Central memory CD8-positive, alpha-beta T cell (primary cell): ENCODE measurements at regions not wholly inside any gene's neighbourhood (a gene's known extent, or its start where the extent isn't known, plus 50 kb on each side); places are given as distances from the start of the nearest gene placed in this dataset.

Experiments used
- ATAC-seq: fragments of 150-1000 bp; cut with Tn5 transposase; replicated peaks from 2 replicates; pipeline ENCODE4 v1.10.0; 2022; ENCODE audit warnings: mild to moderate bottlenecking, moderate FRiP score, moderate number of reproducible peaks; ENCODE audit not compliant: poor library complexity, severe bottlenecking; ENCODE audit errors: extremely low read depth
- DNase-seq, 2 donors: peaks; one replicate each; pipeline ENCODE4 v3.0.0; 2021; ENCODE audit warnings: low spot score in 2 of 2
- H3K27ac Mint-ChIP-seq: one replicate; pipeline ENCODE4 v1.8.0; 2022; ENCODE audit warnings: low read depth, mild to moderate bottlenecking, moderate library complexity, mixed read lengths
- H3K27me3 Mint-ChIP-seq: one replicate; pipeline ENCODE4 v1.8.0; 2022; ENCODE audit warnings: mixed read lengths
- H3K36me3 Mint-ChIP-seq: one replicate; pipeline ENCODE4 v1.8.0; 2022; ENCODE audit warnings: mild to moderate bottlenecking, moderate library complexity, mixed read lengths; ENCODE audit not compliant: insufficient read depth
- H3K4me1 Mint-ChIP-seq: one replicate; pipeline ENCODE4 v1.8.0; 2022; ENCODE audit warnings: mixed read lengths
- H3K4me3 Mint-ChIP-seq: one replicate; pipeline ENCODE4 v1.8.0; 2022; ENCODE audit warnings: mild to moderate bottlenecking, moderate library complexity, mixed read lengths
- H3K9me3 Mint-ChIP-seq: one replicate; pipeline ENCODE4 v1.8.0; 2022; ENCODE audit warnings: mixed read lengths

DNA sequence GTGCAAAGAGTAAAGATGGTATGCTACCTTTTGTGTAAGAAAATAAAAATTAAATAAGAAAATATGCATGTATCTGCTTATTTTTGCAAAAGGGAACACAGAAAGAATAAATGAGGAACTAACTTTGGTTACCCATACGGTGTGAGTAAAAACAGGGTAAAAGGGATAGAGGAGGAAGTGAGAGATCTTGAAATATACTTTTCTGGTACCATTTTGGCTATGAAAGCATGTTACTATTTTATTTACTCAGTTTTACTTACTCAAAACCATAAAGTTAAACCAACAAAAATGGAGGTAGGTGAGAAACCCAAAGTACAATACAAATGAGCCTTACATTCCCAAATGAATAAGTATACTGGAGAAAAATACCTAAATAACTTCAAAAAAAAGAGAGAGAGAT is 122.0 kb upstream of the EGLN3 start:
- no peaks in the 10 kb centered on the region for H3K4me1 Mint-ChIP-seq
- DNase-seq: no peak
- no peak overlapping the region for H3K4me3 Mint-ChIP-seq
- H3K27me3 Mint-ChIP-seq: no peaks in the 10 kb centered on the region
- peaks cover 15% of the 10 kb centered on the region for H3K9me3 Mint-ChIP-seq
- no peaks in the 10 kb centered on the region for H3K36me3 Mint-ChIP-seq
- H3K27ac Mint-ChIP-seq: no peak overlapping the region
- ATAC-seq: no peak

DNA sequence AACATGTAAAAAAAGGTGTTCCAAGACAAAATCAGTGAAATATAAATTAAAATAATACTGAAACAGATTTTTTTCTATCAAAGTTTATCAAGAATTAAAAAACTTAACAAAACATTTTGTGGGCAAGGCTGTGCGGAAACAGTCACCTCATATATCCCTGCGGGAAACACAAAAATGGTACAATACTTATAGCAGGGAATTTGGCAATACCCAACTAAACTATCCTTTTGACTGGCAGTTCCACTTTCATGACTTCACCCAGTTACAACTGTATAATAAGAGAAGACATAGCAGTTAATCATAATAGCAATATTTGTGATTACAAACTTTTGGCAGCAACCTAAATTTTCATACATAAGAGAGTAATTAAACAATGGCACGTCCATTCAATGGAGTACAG is 121.5 kb upstream of the EGLN3 start:
- no peak for ATAC-seq
- H3K4me1 Mint-ChIP-seq: no peaks in the 10 kb centered on the region
- H3K9me3 Mint-ChIP-seq: peaks cover 15% of the 10 kb centered on the region
- no peaks in the 10 kb centered on the region for H3K27me3 Mint-ChIP-seq
- H3K4me3 Mint-ChIP-seq: no peak overlapping the region
- no peak for DNase-seq
- no peak overlapping the region for H3K27ac Mint-ChIP-seq
- H3K36me3 Mint-ChIP-seq: no peaks in the 10 kb centered on the region

DNA sequence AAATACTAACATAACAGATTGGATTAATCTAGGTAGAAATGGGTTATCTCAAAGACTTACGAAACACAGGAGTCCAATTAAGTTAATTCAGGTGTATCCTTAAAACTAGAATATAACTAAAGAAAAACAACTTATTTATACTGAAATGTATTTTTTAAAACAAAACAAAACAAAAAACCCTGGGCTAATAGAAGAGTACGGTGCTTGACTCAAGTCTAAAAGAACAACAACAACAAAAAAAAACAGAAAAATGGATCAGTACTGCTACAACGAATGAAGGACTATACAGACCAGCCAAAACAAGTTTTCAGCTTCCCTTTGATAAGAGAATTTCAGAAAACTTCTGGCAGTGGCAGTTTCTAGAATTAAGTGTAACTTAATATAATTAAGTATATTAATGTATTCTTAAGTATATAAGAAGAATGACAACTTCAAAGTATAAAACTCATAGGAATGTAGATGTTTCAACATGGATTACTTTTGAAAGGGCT is 120.1 kb upstream of the EGLN3 start:
- Mint-ChIP-seq H3K4me1 (no peaks in the 10 kb centered on the region), H3K27me3 (no peaks in the 10 kb centered on the region), H3K4me3 (no peak overlapping the region), H3K9me3 (peaks cover 15% of the 10 kb centered on the region), H3K27ac (no peak overlapping the region), H3K36me3 (no peaks in the 10 kb centered on the region)
- DNase-seq (no peak), ATAC-seq (no peak)

DNA sequence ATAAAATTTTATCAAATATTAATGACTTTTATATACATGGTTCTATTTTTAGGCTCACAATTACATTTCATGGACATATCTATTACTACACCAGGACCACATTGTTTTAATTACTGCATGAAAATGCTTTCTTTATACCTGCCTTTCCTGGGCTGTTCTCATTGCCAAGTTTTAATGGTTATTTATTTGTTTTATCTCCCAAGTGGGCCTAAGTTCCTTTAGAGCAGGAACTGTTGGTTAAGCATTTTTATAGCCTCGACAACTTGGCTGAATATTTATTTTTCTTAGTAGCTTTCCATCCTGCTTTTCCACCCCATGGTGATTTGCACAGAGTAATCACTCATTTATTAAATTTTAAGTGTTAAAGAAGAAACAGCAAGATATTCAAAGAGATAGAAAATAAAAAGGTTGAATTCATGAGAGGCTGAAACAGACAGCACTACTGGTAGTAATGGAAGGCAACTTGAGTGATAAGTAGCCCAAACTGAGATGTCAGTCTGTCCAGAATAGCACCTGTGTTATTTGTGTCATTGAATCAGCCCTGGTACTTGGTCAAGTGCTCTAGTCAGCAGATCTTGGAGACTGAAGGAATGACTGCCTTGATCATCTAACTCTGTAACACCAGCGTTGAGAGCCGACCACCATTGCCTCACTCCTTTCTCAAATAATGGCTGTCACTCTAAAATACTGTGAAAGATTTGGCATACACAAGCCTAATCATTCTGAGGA is 119.1 kb upstream of the EGLN3 start:
- H3K36me3 Mint-ChIP-seq: no peaks in the 10 kb centered on the region
- peaks cover 15% of the 10 kb centered on the region for H3K9me3 Mint-ChIP-seq
- H3K27ac Mint-ChIP-seq: no peak overlapping the region
- ATAC-seq (no peak), DNase-seq (no peak)
- no peaks in the 10 kb centered on the region for H3K4me1 Mint-ChIP-seq
- no peaks in the 10 kb centered on the region for H3K27me3 Mint-ChIP-seq
- H3K4me3 Mint-ChIP-seq: no peak overlapping the region

DNA sequence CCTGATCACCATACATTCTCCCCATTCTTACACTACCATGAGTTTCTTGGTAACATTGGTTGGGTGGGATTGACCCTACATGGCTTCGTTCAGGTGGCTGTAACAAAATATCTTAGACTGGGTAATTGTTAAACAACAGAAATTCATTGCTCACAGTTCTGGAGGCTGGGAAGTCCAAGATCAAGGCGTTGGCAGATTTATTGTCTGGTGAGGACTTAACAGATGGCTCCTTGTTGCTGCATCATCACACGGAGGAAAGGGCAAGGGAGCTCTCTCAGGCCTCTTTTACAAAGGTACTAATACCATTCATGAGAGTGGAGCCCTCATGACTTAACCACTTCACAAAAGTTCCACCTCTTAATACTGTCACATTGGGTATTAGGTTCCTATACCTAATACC is 116.7 kb upstream of the EGLN3 start:
- H3K27ac Mint-ChIP-seq: no peak overlapping the region
- H3K36me3 Mint-ChIP-seq: no peaks in the 10 kb centered on the region
- no peaks in the 10 kb centered on the region for H3K27me3 Mint-ChIP-seq
- DNase-seq: no peak
- no peak overlapping the region for H3K4me3 Mint-ChIP-seq
- no peaks in the 10 kb centered on the region for H3K4me1 Mint-ChIP-seq
- H3K9me3 Mint-ChIP-seq: peaks cover 10% of the 10 kb centered on the region
- ATAC-seq: no peak

DNA sequence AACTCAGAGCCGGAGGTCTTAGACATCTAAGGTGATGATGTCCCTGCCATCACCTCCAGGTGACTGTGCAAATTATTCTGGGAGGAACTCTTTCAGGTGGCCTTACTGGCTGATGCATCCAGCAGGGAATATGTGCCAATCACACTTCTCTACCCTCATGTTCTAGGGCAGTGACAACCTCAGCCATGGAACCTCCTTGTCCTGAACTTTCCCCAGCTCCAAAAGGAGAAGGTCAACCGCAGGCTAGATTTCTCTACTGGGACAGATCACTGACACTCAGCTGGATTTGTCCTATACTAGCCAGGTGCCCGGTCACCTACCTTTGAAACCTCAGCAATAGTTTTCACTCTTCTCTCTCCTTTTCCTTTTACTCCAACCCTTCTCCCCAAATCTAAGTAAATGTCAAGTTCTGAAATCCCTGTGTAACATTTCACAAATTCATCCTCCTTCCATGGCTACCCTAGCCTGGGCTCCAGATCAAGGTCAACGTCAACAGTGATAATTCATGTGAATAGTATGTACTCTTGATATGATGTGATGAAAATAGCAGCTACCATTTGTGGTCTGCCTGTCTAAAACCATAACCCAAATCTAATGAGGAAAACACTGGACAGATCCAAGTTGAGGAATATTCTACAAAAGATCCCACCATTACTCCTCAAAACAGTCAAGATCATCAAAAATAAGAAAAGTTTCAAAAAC is 115.0 kb upstream of the EGLN3 start:
- DNase-seq (no peak), ATAC-seq (no peak)
- no peaks in the 10 kb centered on the region for H3K9me3 Mint-ChIP-seq
- peaks cover 8% of the 10 kb centered on the region for H3K27me3 Mint-ChIP-seq
- no peaks in the 10 kb centered on the region for H3K4me1 Mint-ChIP-seq
- H3K27ac Mint-ChIP-seq: no peak overlapping the region
- no peaks in the 10 kb centered on the region for H3K36me3 Mint-ChIP-seq
- no peak overlapping the region for H3K4me3 Mint-ChIP-seq

DNA sequence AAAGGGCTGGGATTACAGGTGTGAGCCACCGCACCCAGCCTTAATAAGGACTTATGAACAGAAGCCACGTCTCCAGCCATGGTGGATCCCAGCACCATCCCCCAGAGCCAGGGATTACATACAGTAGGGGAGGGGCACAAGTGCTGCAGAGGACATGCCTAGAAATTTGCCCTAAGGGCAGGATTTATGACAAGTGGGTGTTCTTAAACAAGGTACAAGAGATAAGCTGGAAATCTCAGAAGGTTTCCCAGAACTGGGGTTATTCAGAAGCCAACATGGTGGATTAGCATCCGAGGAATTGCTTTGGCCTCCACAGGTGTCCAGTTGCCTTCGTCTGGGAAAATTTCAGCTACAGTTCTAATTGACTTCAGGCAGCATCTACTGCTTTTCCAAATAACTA is 114.4 kb upstream of the EGLN3 start:
- Mint-ChIP-seq H3K4me3 (no peak overlapping the region), H3K27ac (no peak overlapping the region), H3K9me3 (no peaks in the 10 kb centered on the region), H3K27me3 (peaks cover 14% of the 10 kb centered on the region), H3K36me3 (no peaks in the 10 kb centered on the region), H3K4me1 (no peaks in the 10 kb centered on the region)
- ATAC-seq (no peak), DNase-seq (no peak)

DNA sequence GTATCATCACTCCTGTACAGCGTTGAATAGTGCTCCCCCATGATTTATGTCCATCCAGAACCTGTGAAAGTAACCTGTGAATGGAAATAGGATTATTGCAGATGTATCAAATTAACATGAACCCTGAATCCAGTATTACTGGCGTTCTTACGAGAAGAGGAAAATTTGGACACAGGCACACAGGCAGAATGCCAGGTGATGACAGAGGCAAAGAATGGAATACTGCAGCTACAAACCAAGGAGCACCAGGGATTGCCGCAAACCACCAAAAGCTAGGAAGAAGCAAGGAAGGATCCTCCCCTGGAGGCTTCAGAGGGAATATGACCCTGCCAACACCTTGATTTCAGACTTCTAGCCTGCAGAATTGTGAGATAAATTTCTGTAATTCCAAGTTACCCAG is 113.5 kb upstream of the EGLN3 start:
- no peak overlapping the region for H3K27ac Mint-ChIP-seq
- no peak for ATAC-seq
- H3K4me1 Mint-ChIP-seq: no peaks in the 10 kb centered on the region
- DNase-seq: no peak
- no peaks in the 10 kb centered on the region for H3K36me3 Mint-ChIP-seq
- no peaks in the 10 kb centered on the region for H3K9me3 Mint-ChIP-seq
- H3K27me3 Mint-ChIP-seq: peaks cover 14% of the 10 kb centered on the region
- no peak overlapping the region for H3K4me3 Mint-ChIP-seq

DNA sequence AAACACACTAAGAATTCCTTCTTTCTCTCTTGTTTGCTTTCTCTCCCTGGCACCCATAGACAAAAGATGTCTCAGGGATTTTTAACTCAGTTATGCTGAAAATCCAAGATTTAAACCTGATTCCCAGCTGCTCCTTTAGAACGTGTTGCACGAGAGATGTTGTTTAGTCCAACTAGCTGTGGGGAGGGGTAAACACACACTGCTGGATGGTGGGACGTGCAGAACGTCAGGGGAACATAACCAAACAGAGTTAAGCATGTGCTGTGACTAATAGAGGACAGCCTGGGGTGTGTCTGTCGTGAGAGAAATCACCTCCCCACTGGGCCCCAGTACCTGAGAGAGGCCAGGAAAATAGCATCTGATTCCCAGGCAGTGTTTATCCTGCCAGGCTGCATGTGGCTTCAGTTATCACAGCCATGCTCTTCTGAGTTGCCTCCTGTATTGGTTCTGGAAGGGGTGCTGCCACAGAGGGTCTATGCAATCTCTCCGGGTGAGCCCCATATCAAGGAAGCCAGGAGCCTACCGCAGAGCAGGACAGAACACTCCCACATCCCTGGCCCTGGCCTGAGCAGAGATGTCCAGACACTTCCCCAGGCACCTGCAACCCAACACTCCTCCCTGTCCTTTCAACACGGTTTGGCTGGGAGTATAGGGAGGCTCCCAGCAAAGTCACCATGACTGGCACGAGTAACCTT is 112.7 kb upstream of the EGLN3 start:
- Mint-ChIP-seq H3K4me1 (no peaks in the 10 kb centered on the region), H3K9me3 (no peaks in the 10 kb centered on the region), H3K27ac (no peak overlapping the region), H3K4me3 (no peak overlapping the region), H3K27me3 (peaks cover 14% of the 10 kb centered on the region), H3K36me3 (no peaks in the 10 kb centered on the region)
- no peak for DNase-seq
- no peak for ATAC-seq

DNA sequence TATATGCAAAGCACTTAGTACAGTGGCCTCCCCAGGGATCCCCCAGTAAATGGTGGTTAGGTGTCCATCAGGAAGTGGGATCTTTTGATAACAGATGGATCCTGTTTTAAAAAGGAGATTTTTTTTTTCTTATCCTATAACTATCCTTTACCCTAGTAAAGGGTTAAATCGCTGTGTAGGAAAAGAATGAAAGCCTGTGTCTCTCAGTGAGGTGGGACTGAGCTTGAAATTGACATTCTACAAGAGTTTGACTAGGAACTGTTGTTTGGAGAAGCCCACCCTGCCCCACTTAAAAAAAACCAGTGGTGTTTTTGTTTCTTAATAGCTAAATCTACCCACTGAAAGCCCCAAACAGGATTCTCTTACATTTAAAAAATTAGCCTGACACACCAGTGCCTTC is 112.2 kb upstream of the EGLN3 start:
- peaks cover 14% of the 10 kb centered on the region for H3K27me3 Mint-ChIP-seq
- no peak for ATAC-seq

DNA sequence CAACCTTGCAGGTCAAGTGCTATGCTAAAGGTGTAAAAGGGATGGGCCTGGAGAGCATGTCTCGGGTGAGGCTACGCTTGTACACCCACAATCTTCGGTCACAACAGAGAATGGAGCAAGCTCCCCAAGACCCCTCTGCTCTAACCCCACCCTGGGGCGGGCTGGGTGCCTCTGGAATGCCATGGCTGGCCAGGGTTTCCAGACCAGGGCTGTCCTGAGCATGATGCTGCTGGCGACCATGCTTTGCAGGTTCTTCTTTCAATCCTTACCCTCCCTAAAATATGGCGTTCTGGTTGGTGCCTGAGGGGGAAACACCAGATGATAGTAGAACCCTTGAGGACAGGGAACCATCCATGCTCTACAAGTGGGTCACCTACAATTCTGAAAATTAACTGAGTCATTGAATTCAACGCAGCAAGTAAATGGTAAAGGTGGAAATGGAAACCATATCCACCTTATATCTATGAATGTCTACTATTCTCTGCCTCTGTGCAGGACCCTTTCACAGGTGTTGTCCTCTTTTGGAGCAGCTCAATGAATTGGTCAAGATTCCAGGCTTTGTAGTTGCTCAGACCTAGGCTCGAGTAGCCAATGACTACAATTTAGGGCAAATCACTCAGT is 111.6 kb upstream of the EGLN3 start:
- no peak for ATAC-seq
- peaks cover 14% of the 10 kb centered on the region for H3K27me3 Mint-ChIP-seq

More for the DNA sequence above, 112.2 kb upstream of the EGLN3 start:
- Mint-ChIP-seq H3K4me3 (no peak overlapping the region), H3K4me1 (no peaks in the 10 kb centered on the region), H3K27ac (no peak overlapping the region), H3K36me3 (no peaks in the 10 kb centered on the region), H3K9me3 (no peaks in the 10 kb centered on the region)
- DNase-seq: no peak

DNA sequence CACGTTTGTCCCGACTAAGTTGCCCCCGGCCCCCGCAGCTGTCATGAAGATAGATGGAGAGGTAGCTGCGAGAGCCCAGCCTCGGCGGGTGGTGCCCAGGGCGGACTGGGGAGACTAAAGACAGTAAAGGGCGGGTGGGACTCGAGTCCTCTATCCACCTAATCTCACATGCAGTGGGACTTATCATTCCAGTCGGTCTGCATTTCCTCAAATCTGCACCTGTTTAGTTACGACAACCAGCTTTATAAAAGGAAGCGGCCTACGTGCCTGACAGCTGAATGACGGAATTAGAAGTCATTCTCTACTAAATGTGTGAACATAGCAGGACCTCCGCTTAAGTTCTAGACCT is 109.8 kb upstream of the EGLN3 start:
- ATAC-seq: peak; percentile 37
- no peaks in the 10 kb centered on the region for H3K4me1 Mint-ChIP-seq
- DNase-seq: no peak
- no peaks in the 10 kb centered on the region for H3K36me3 Mint-ChIP-seq
- H3K27ac Mint-ChIP-seq: peak overlapping the region; percentile 62
- no peaks in the 10 kb centered on the region for H3K9me3 Mint-ChIP-seq
- peak overlapping the region; percentile 74 for H3K4me3 Mint-ChIP-seq
- H3K27me3 Mint-ChIP-seq: peaks cover 14% of the 10 kb centered on the region

More for the DNA sequence above, 111.6 kb upstream of the EGLN3 start:
- no peaks in the 10 kb centered on the region for H3K36me3 Mint-ChIP-seq
- DNase-seq: no peak
- H3K4me3 Mint-ChIP-seq: no peak overlapping the region
- no peak overlapping the region for H3K27ac Mint-ChIP-seq
- H3K4me1 Mint-ChIP-seq: no peaks in the 10 kb centered on the region
- no peaks in the 10 kb centered on the region for H3K9me3 Mint-ChIP-seq
